Testis (tissue), 2 donors: ENCODE measurements at regions not wholly inside any gene's neighbourhood (a gene's known extent, or its start where the extent isn't known, plus 50 kb on each side); places are given as distances from the start of the nearest gene placed in this dataset.

Experiments used
- POLR2A ChIP-seq: fragments of 450-650 bp; IDR thresholded peaks from one replicate; pipeline ENCODE4 v1.6.1; 2017; ENCODE audit warnings: antibody characterized with exemption, mild to moderate bottlenecking, moderate library complexity
- TF ChIP-seq, protein P1 (sequence below), 3 experiments: fragments of 450-650 bp in 2 of 3; fragments of 200-600 bp in 1 of 3; sonication (generic) in 1 of 3; IDR thresholded peaks; one replicate each; pipeline ENCODE4 v1.5.1; 2016 to 2019; ENCODE audit warnings: antibody characterized with exemption in 3 of 3, mild to moderate bottlenecking in 2 of 3, moderate library complexity in 1 of 3

DNA sequence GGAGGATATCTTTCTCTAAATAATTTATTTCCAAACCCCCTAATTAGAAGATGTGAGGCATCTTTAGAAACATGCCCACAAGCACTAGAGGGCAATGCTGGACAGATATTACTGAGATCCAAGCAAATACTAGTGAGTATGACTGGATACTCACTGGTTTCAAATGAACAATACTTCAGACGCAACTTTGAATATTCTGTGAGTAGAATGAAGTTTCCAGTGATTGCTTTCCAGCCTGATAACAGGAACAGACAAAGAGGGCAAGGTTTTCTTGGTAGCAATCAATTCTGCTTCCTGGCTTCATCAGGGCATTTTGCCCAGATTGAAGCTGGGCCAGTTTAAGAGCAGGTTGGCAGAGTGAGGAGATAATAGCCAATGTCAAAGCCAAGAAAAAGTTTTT, 442.6 kb upstream of the PDZRN3 start:
- TF ChIP-seq POLR2A = no peak
- TF ChIP-seq, protein P1, sequence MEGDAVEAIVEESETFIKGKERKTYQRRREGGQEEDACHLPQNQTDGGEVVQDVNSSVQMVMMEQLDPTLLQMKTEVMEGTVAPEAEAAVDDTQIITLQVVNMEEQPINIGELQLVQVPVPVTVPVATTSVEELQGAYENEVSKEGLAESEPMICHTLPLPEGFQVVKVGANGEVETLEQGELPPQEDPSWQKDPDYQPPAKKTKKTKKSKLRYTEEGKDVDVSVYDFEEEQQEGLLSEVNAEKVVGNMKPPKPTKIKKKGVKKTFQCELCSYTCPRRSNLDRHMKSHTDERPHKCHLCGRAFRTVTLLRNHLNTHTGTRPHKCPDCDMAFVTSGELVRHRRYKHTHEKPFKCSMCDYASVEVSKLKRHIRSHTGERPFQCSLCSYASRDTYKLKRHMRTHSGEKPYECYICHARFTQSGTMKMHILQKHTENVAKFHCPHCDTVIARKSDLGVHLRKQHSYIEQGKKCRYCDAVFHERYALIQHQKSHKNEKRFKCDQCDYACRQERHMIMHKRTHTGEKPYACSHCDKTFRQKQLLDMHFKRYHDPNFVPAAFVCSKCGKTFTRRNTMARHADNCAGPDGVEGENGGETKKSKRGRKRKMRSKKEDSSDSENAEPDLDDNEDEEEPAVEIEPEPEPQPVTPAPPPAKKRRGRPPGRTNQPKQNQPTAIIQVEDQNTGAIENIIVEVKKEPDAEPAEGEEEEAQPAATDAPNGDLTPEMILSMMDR (IDR thresholded peaks at IDR 0.05) = no peak
